GM12891 (cell line): ENCODE measurements at regions not wholly inside any gene's neighbourhood (a gene's known extent, or its start where the extent isn't known, plus 50 kb on each side); places are given as distances from the start of the nearest gene placed in this dataset.

Experiments used
- POLR2A ChIP-seq: IDR thresholded peaks from 2 replicates; pipeline ENCODE4 v1.6.1; 2011; ENCODE audit warnings: low read depth, low read length, control low read depth
- POLR2AphosphoS5 ChIP-seq: IDR thresholded peaks from 2 replicates; pipeline ENCODE4 v1.6.1; 2011; ENCODE audit warnings: low read depth, low read length, control low read depth
- SPI1 ChIP-seq: IDR thresholded peaks from 2 replicates; pipeline ENCODE4 v1.6.1; 2011; ENCODE audit warnings: low read depth, low read length, control low read depth
- TAF1 ChIP-seq: IDR thresholded peaks from 2 replicates; pipeline ENCODE4 v1.6.1; 2011; ENCODE audit warnings: low read depth, low read length, control low read depth

DNA sequence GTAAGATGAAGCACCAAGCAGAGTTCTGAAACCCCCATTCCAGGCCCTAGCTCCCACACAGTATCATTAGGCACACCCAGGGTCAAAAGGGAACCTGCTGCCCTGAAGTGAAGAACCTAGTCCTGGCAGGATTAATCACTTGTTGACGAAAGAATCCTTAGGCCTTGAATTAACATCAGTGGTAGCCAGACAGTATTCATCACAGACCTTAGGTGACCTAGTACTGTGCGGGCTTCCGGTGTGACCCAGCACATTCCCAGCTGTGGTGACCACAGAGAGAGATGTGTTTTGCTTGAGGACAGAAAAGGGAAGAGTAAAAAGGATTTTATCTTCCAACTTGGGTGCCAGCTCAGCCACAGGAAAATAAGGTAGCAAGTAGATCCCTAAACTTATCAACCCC lies 1071.4 kb upstream of the FAM98A start:
- TF ChIP-seq POLR2A (no peak), TAF1 (no peak), POLR2AphosphoS5 (no peak), SPI1 (no peak)
